ENCODE measurements at regions not wholly inside any gene's neighbourhood (a gene's known extent, or its start where the extent isn't known, plus 50 kb on each side); places are given as distances from the start of the nearest gene placed in this dataset.
A peak's percentile ranks its signal among the peaks of the same experiment; 100 is the strongest.

DNA sequence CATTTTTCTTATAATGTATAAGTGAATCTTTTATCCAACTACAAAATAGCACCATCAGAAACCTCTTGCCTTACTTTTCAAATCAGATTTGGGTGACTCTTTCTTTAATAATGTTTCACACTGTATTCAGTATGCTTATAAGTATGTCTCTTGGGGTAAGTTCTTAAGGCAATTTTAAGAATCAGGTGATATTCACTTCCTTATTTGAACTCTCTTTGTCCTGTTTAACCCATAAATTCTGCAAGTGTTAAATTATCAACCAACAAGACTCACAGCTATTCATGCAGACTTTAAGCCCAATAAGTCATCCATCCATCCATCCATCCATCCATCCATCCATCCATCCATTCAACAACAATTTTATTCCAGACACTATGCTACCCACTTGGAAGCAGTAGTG lies 142.7 kb upstream of the FBXL17 start:
- H3K4me3 ChIP-seq (replicated peaks; ENCODE audit: low read depth, low read length), result no peak overlapping the region
- DNase-seq (ENCODE audit: low read depth), result no peak
- no peak for TF ChIP-seq CTCF (IDR thresholded peaks at IDR 0.05; ENCODE audit: low read length, missing control alignments)

GRCh38 chr5:108523360-108523759 lies 141.5 kb upstream of the FBXL17 start:
- DNase-seq (ENCODE audit: low read depth), result no peak
- no peak overlapping the region for H3K4me3 ChIP-seq (replicated peaks; ENCODE audit: low read depth, low read length)
- TF ChIP-seq CTCF (IDR thresholded peaks at IDR 0.05; ENCODE audit: low read length, missing control alignments), result no peak

- DNase-seq (ENCODE audit: low read depth), result peak; percentile 78
- peak; percentile 76 for TF ChIP-seq CTCF (IDR thresholded peaks at IDR 0.05; ENCODE audit: low read length, missing control alignments)
- no peak overlapping the region for H3K4me3 ChIP-seq (replicated peaks; ENCODE audit: low read depth, low read length)
These were observed 140.1 kb upstream of the FBXL17 start for GRCh38 chr5:108521841-108522506.

- TF ChIP-seq CTCF (IDR thresholded peaks at IDR 0.05; ENCODE audit: low read length, missing control alignments), result no peak
- no peak for DNase-seq (ENCODE audit: low read depth)
- no peak overlapping the region for H3K4me3 ChIP-seq (replicated peaks; ENCODE audit: low read depth, low read length)
These were observed 139.3 kb upstream of the FBXL17 start for GRCh38 chr5:108521011-108521700.

DNA sequence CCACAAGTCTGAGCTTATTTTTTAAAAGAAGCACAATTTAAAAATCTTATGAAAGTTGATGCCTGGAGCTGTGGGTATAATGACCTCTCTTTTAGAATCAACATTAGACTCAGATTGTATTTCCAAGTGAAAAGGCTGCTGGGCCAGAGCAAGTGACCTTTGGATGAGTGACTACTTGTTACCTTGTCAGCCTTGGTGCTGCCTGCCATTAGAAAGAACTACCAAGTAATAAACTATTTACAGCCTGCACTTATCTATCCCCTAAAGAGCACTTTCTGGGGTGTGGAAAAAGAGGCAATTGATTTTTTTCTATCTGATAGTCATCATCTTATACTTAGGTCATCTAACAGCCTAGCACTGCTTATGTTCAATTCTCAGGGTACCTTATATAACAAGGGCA lies 134.9 kb upstream of the FBXL17 start:
- no peak for DNase-seq (ENCODE audit: low read depth)
- no peak for TF ChIP-seq CTCF (IDR thresholded peaks at IDR 0.05; ENCODE audit: low read length, missing control alignments)
- H3K4me3 ChIP-seq (replicated peaks; ENCODE audit: low read depth, low read length), result no peak overlapping the region

- no peak for DNase-seq (ENCODE audit: low read depth)
- no peak overlapping the region for H3K4me3 ChIP-seq (replicated peaks; ENCODE audit: low read depth, low read length)
- no peak for TF ChIP-seq CTCF (IDR thresholded peaks at IDR 0.05; ENCODE audit: low read length, missing control alignments)
These were observed 133.7 kb upstream of the FBXL17 start for GRCh38 chr5:108515517-108516105.
